Left ventricle myocardium inferior (tissue), 1 donor: ENCODE measurements at regions not wholly inside any gene's neighbourhood (a gene's known extent, or its start where the extent isn't known, plus 50 kb on each side); places are given as distances from the start of the nearest gene placed in this dataset.

Source experiments
- DNase-seq: peaks from one replicate; pipeline ENCODE4 v3.0.0-alpha.2; 2020
- H3K27ac ChIP-seq: fragments of 200-600 bp; replicated peaks from 2 replicates; pipeline ENCODE4 v1.8.0; 2021
- H3K27me3 ChIP-seq: fragments of 200-600 bp; 2 replicates; pipeline ENCODE4 v1.8.0; 2021; ENCODE audit warnings: low read depth
- H3K36me3 ChIP-seq: fragments of 200-600 bp; 2 replicates; pipeline ENCODE4 v1.8.0; 2021
- H3K4me1 ChIP-seq: fragments of 200-600 bp; 2 replicates; pipeline ENCODE4 v1.8.0; 2021
- H3K4me3 ChIP-seq: fragments of 200-600 bp; 2 replicates; pipeline ENCODE4 v1.8.0; 2021; ENCODE audit warnings: mild to moderate bottlenecking, moderate library complexity
- H3K9me3 ChIP-seq: fragments of 200-600 bp; replicated peaks from 2 replicates; pipeline ENCODE4 v1.8.0; 2021
- CTCF ChIP-seq: fragments of 200-600 bp; IDR thresholded peaks from 2 replicates; pipeline ENCODE4 v1.8.0; 2021; ENCODE audit warnings: antibody characterized with exemption, mild to moderate bottlenecking, borderline replicate concordance
- intact Hi-C: fragments of 100-400 bp; cut with micrococcal nuclease; formaldehyde crosslinking; loops from one replicate; pipeline ENCODE4 v1.11.0; 2022
- donor health status: DM: no; HTN: yes; CAD: no; lungs with severe emphysema.

GRCh38 chr7:47148536-47149207 lies 433.2 kb downstream of the TNS3 start:
- Histone ChIP-seq H3K4me1 (peaks cover 41% of the 10 kb centered on the region), H3K27ac (no peak overlapping the region), H3K27me3 (no peaks in the 10 kb centered on the region), H3K9me3 (no peaks in the 10 kb centered on the region), H3K4me3 (no peak overlapping the region), H3K36me3 (no peaks in the 10 kb centered on the region)
- intact Hi-C loops: no loop called here
- TF ChIP-seq CTCF: no peak
- DNase-seq: no peak

- H3K27me3 ChIP-seq: no peaks in the 10 kb centered on the region
- H3K27ac ChIP-seq: no peak overlapping the region
- no peaks in the 10 kb centered on the region for H3K9me3 ChIP-seq
- intact Hi-C loops: no loop called here
- DNase-seq: no peak
- H3K4me3 ChIP-seq: no peak overlapping the region
- no peaks in the 10 kb centered on the region for H3K36me3 ChIP-seq
- no peak for TF ChIP-seq CTCF
- peaks cover 30% of the 10 kb centered on the region for H3K4me1 ChIP-seq
These were observed 434.7 kb downstream of the TNS3 start for GRCh38 chr7:47147213-47147631.

GRCh38 chr7:47145982-47146381 lies 435.9 kb downstream of the TNS3 start:
- no peaks in the 10 kb centered on the region for H3K9me3 ChIP-seq
- DNase-seq: no peak
- intact Hi-C loops: no loop called here
- H3K27me3 ChIP-seq: no peaks in the 10 kb centered on the region
- no peak for TF ChIP-seq CTCF
- H3K4me1 ChIP-seq: peaks cover 30% of the 10 kb centered on the region
- H3K4me3 ChIP-seq: no peak overlapping the region
- no peak overlapping the region for H3K27ac ChIP-seq
- no peaks in the 10 kb centered on the region for H3K36me3 ChIP-seq

- Histone ChIP-seq H3K27ac (no peak overlapping the region), H3K9me3 (no peaks in the 10 kb centered on the region), H3K27me3 (no peaks in the 10 kb centered on the region), H3K4me1 (peaks cover 30% of the 10 kb centered on the region), H3K36me3 (no peaks in the 10 kb centered on the region), H3K4me3 (no peak overlapping the region)
- DNase-seq: no peak
- TF ChIP-seq CTCF: no peak
- intact Hi-C loops: no loop called here
These were observed 436.7 kb downstream of the TNS3 start for GRCh38 chr7:47145186-47145725.

GRCh38 chr7:47143339-47143738 lies 438.6 kb downstream of the TNS3 start:
- Histone ChIP-seq H3K27ac (no peak overlapping the region), H3K27me3 (no peaks in the 10 kb centered on the region), H3K4me1 (peaks cover 21% of the 10 kb centered on the region), H3K4me3 (no peak overlapping the region), H3K9me3 (no peaks in the 10 kb centered on the region), H3K36me3 (no peaks in the 10 kb centered on the region)
- intact Hi-C loops: no loop called here
- DNase-seq: no peak
- TF ChIP-seq CTCF: no peak

- TF ChIP-seq CTCF: no peak
- Histone ChIP-seq H3K4me1 (peaks cover 16% of the 10 kb centered on the region), H3K9me3 (no peaks in the 10 kb centered on the region), H3K4me3 (no peak overlapping the region), H3K27me3 (no peaks in the 10 kb centered on the region), H3K27ac (no peak overlapping the region), H3K36me3 (no peaks in the 10 kb centered on the region)
- intact Hi-C loops: no loop called here
- no peak for DNase-seq
These were observed 439.1 kb downstream of the TNS3 start for GRCh38 chr7:47142867-47143175.
